ENCODE measurements at regions not wholly inside any gene's neighbourhood (a gene's known extent, or its start where the extent isn't known, plus 50 kb on each side); places are given as distances from the start of the nearest gene placed in this dataset.

GRCh38 chr3:118587847-118588246, 446.8 kb downstream of the IGSF11 start:
- no peaks in the 10 kb centered on the region for H3K4me1 ChIP-seq
- intact Hi-C loops (cut with DNase I), result no loop called here
- no peak for DNase-seq
- no peak overlapping the region for H3K27ac ChIP-seq
- no peaks in the 10 kb centered on the region for H3K9me3 ChIP-seq
- no peaks in the 10 kb centered on the region for H3K36me3 ChIP-seq
- TF ChIP-seq POLR2A (IDR thresholded peaks at IDR 0.05), result no peak
- TF ChIP-seq CTCF (IDR thresholded peaks at IDR 0.05), result no peak
- H3K27me3 ChIP-seq, result no peaks in the 10 kb centered on the region
- H3K4me3 ChIP-seq (replicated peaks in 1 of 3), result no peak overlapping the region

GRCh38 chr3:118593277-118593670, 441.4 kb downstream of the IGSF11 start:
- WGBS, 2 donors, result 67 to 78% methylated on average over 4 of the region's 4 CpGs
- Histone ChIP-seq H3K27ac (no peak overlapping the region), H3K36me3 (no peaks in the 10 kb centered on the region), H3K9me3 (no peaks in the 10 kb centered on the region), H3K27me3 (no peaks in the 10 kb centered on the region), H3K4me3 (replicated peaks in 1 of 3) (no peak overlapping the region), H3K4me1 (no peaks in the 10 kb centered on the region)
- TF ChIP-seq CTCF (IDR thresholded peaks at IDR 0.05) (no peak), POLR2A (IDR thresholded peaks at IDR 0.05) (no peak)
- DNase-seq, result no peak
- intact Hi-C loops (cut with DNase I), result no loop called here

GRCh38 chr3:118597184-118597583, 437.5 kb downstream of the IGSF11 start:
- Histone ChIP-seq H3K4me3 (replicated peaks in 1 of 3) (no peak overlapping the region), H3K27ac (no peak overlapping the region), H3K9me3 (no peaks in the 10 kb centered on the region), H3K4me1 (no peaks in the 10 kb centered on the region), H3K36me3 (no peaks in the 10 kb centered on the region), H3K27me3 (no peaks in the 10 kb centered on the region)
- intact Hi-C loops (cut with DNase I), result no loop called here
- TF ChIP-seq POLR2A (IDR thresholded peaks at IDR 0.05) (no peak), CTCF (IDR thresholded peaks at IDR 0.05) (no peak)
- no peak for DNase-seq

- no peaks in the 10 kb centered on the region for H3K4me1 ChIP-seq
- H3K27me3 ChIP-seq, result no peaks in the 10 kb centered on the region
- DNase-seq, result no peak
- H3K9me3 ChIP-seq, result no peaks in the 10 kb centered on the region
- H3K27ac ChIP-seq, result no peak overlapping the region
- 79 to 90% methylated on average over 5 of the region's 5 CpGs for WGBS, 2 donors
- H3K4me3 ChIP-seq (replicated peaks in 1 of 3), result no peak overlapping the region
- H3K36me3 ChIP-seq, result no peaks in the 10 kb centered on the region
- no peak for TF ChIP-seq POLR2A (IDR thresholded peaks at IDR 0.05)
- TF ChIP-seq CTCF (IDR thresholded peaks at IDR 0.05), result no peak
- intact Hi-C loops (cut with DNase I), result no loop called here
Observed at GRCh38 chr3:118607915-118608820, 426.5 kb downstream of the IGSF11 start.

GRCh38 chr3:118618247-118619040, 416.2 kb downstream of the IGSF11 start:
- Histone ChIP-seq H3K27ac (no peak overlapping the region), H3K9me3 (no peaks in the 10 kb centered on the region), H3K36me3 (no peaks in the 10 kb centered on the region), H3K27me3 (no peaks in the 10 kb centered on the region), H3K4me3 (replicated peaks in 1 of 3) (no peak overlapping the region), H3K4me1 (no peaks in the 10 kb centered on the region)
- TF ChIP-seq CTCF (IDR thresholded peaks at IDR 0.05) (no peak), POLR2A (IDR thresholded peaks at IDR 0.05) (no peak)
- no peak for DNase-seq
- WGBS, 2 donors, result 51 to 52% methylated on average over 3 of the region's 3 CpGs
- intact Hi-C loops (cut with DNase I), result no loop called here

Measured in thyroid gland (tissue), 4 donors.